ENCODE measurements at regions not wholly inside any gene's neighbourhood (a gene's known extent, or its start where the extent isn't known, plus 50 kb on each side); places are given as distances from the start of the nearest gene placed in this dataset.
A peak's percentile ranks its signal among the peaks of the same experiment; 100 is the strongest.

DNA sequence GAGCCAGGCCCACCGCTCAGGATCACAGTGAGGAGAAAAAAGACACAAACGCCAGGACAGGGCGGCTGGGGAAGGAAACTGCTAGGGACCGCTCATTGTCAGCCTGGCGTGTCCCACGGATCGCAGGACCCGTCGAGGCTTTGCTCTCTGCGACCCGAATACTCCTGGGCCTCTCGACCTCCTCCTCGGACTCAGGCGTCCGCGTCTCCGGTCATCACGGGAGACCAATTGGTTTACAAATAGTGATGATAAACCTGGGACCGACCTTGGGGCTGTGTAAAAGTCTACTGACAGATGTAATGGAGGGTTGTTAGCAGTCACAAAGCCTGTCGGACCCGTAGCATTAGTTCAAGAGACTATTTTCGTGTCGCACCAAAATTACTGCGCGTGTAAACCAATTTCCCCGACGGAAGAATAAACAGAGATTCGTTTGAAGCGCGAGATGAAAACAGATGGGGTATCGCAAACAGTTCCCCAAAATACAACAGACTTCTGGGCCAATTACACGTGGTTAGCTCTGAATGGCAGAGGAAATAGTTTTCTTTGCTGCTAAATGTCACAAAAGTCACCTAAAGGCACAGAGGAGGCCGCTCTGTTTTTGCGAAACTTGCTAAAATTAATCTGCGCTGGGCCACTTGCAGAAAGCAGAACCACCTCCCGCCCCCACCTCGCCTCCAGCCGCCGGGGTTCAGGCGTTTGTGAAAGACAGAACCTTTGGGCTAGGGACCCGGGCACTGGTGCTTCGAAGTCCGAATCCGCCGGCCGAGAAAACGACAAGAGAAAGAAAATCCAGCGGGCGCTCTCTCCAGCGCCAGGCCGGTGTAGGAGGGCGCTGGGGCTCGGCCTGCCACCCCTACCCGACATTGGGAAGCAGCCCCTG is 67.6 kb downstream of the FOXD1 start:
- H3K4me3 ChIP-seq, result peak overlapping the region in 3 of 4 donors; percentile 32 to 41 (median 39)
- peaks cover 18 to 81% (median 56%) of the 10 kb centered on the region in 3 donors for H3K27me3 ChIP-seq
- H3K27ac ChIP-seq, result no peak overlapping the region
- peak in 1 of 2 donors; percentile 23 for DNase-seq
- peaks cover 6 to 54% (median 27%) of the 10 kb centered on the region in 4 donors for H3K9me3 ChIP-seq
- WGBS, 5 donors, result 23 to 31% (median 27%) methylated on average over 36 to 54 of the region's 54 CpGs
- TF ChIP-seq EP300 (IDR thresholded peaks at IDR 0.05) (no peak), POLR2A (IDR thresholded peaks at IDR 0.05) (no peak), POLR2AphosphoS5 (IDR thresholded peaks at IDR 0.05) (no peak)
- TF ChIP-seq, protein P1, sequence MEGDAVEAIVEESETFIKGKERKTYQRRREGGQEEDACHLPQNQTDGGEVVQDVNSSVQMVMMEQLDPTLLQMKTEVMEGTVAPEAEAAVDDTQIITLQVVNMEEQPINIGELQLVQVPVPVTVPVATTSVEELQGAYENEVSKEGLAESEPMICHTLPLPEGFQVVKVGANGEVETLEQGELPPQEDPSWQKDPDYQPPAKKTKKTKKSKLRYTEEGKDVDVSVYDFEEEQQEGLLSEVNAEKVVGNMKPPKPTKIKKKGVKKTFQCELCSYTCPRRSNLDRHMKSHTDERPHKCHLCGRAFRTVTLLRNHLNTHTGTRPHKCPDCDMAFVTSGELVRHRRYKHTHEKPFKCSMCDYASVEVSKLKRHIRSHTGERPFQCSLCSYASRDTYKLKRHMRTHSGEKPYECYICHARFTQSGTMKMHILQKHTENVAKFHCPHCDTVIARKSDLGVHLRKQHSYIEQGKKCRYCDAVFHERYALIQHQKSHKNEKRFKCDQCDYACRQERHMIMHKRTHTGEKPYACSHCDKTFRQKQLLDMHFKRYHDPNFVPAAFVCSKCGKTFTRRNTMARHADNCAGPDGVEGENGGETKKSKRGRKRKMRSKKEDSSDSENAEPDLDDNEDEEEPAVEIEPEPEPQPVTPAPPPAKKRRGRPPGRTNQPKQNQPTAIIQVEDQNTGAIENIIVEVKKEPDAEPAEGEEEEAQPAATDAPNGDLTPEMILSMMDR (IDR thresholded peaks at IDR 0.05), result no peak
- intact Hi-C loops (cut with DNase I; ENCODE audit: low total_unique reads), result no loop called here
- no peaks in the 10 kb centered on the region for H3K36me3 ChIP-seq
- peaks cover 11 to 20% (median 15%) of the 10 kb centered on the region in 4 donors for H3K4me1 ChIP-seq

DNA sequence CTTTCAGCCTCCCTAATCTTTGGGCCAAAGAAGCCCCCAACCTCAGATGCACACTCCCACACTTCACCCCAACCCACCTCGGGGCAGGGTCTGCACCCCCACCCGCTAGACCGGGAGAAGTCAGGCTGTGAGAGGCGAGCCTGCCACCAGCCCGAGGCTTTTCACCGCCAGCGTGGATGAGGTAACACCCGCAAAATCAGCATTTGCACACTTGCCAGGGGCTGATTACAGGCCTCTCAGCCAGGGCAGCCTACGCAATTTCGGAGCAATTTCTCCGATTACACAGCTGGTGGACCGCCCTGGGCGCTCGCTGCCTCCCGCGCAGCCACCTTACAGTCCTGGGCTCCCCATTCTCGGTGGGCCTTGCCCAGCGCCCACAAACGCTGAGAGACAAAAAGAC is 68.5 kb downstream of the FOXD1 start:
- DNase-seq, result peak in 1 of 2 donors; percentile 24
- H3K27ac ChIP-seq, result no peak overlapping the region
- peaks cover 18 to 77% (median 56%) of the 10 kb centered on the region in 3 donors for H3K27me3 ChIP-seq
- H3K36me3 ChIP-seq, result no peaks in the 10 kb centered on the region
- intact Hi-C loops (cut with DNase I; ENCODE audit: low total_unique reads), result no loop called here
- WGBS, 5 donors, result 22 to 42% (median 35%) methylated on average over 18 to 19 of the region's 19 CpGs
- TF ChIP-seq, protein P1 (IDR thresholded peaks at IDR 0.05), result no peak
- TF ChIP-seq EP300 (IDR thresholded peaks at IDR 0.05) (no peak), POLR2AphosphoS5 (IDR thresholded peaks at IDR 0.05) (no peak), POLR2A (IDR thresholded peaks at IDR 0.05) (no peak)
- H3K9me3 ChIP-seq, result peaks cover 5 to 45% (median 18%) of the 10 kb centered on the region in 4 donors
- peaks cover 11 to 20% (median 15%) of the 10 kb centered on the region in 4 donors for H3K4me1 ChIP-seq
- H3K4me3 ChIP-seq, result no peak overlapping the region

DNA sequence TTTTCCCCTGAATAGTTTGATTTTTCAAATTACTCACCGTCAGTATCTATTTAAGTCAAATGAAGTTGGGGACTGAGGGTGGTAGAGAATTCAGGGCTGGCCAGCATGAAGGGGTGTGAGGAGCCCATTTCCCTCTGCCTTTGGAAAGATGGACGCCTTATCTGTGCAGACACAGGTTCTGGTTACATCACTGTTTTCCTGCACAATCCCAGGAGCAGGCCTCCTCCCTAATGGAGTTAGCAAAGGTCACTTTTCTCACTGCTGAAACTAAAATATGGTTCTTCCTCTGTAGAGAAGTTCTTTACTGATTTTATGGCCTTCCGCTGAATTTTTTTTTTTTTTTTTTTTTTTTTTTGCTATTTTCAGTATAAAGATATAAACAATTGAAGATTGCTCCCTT is 69.1 kb downstream of the FOXD1 start:
- intact Hi-C loops (cut with DNase I; ENCODE audit: low total_unique reads), result no loop called here
- no peak for TF ChIP-seq EP300 (IDR thresholded peaks at IDR 0.05)
- TF ChIP-seq POLR2A (IDR thresholded peaks at IDR 0.05), result no peak
- no peak for TF ChIP-seq POLR2AphosphoS5 (IDR thresholded peaks at IDR 0.05)
- TF ChIP-seq, protein P1 (IDR thresholded peaks at IDR 0.05), result no peak

DNA sequence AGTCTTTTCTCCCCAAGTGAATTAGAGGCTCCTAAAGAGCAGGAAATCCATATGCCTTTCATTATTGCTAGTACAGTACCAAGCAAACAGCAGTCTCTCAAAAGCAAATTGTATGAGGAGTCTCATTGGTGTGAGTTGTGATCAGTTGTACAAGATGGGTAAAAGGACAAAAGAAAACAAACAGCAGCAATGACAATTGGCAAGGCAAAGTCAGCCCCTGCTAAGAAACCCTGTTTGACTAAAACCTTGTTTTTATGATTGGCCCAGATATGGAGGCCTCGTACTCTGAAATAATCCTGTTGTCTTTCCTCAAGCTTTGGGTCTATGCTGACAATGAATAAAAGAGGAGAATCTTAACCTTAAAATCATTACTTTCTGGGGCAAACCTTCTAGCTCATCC is 69.8 kb downstream of the FOXD1 start:
- peaks cover 18 to 81% (median 56%) of the 10 kb centered on the region in 3 donors for H3K27me3 ChIP-seq
- intact Hi-C loops (cut with DNase I; ENCODE audit: low total_unique reads), result no loop called here
- 85 to 97% (median 91%) methylated on average over 1 of the region's 1 CpG for WGBS, 5 donors

More for the DNA sequence above, 69.1 kb downstream of the FOXD1 start:
- peaks cover 18 to 74% (median 56%) of the 10 kb centered on the region in 3 donors for H3K27me3 ChIP-seq
- WGBS, 5 donors, result 79 to 95% (median 85%) methylated on average over 3 of the region's 3 CpGs
- no peak overlapping the region for H3K27ac ChIP-seq
- H3K4me1 ChIP-seq, result peaks cover 11 to 20% (median 15%) of the 10 kb centered on the region in 4 donors
- H3K36me3 ChIP-seq, result no peaks in the 10 kb centered on the region
- H3K9me3 ChIP-seq, result peaks cover 0 to 39% (median 12%) of the 10 kb centered on the region in 4 donors
- H3K4me3 ChIP-seq, result no peak overlapping the region
- DNase-seq, result no peak

More for the DNA sequence above, 69.8 kb downstream of the FOXD1 start:
- TF ChIP-seq POLR2A (IDR thresholded peaks at IDR 0.05), result no peak
- TF ChIP-seq, protein P1 (IDR thresholded peaks at IDR 0.05), result no peak
- TF ChIP-seq POLR2AphosphoS5 (IDR thresholded peaks at IDR 0.05), result no peak
- TF ChIP-seq EP300 (IDR thresholded peaks at IDR 0.05), result no peak
- no peak overlapping the region for H3K4me3 ChIP-seq
- H3K4me1 ChIP-seq, result peaks cover 11 to 20% (median 15%) of the 10 kb centered on the region in 4 donors
- no peaks in the 10 kb centered on the region for H3K36me3 ChIP-seq
- H3K27ac ChIP-seq, result no peak overlapping the region
- peaks cover 0 to 35% (median 6%) of the 10 kb centered on the region in 4 donors for H3K9me3 ChIP-seq
- DNase-seq, result no peak

Measured in stomach (tissue), 8 donors.